ENCODE measurements at regions not wholly inside any gene's neighbourhood (a gene's known extent, or its start where the extent isn't known, plus 50 kb on each side); places are given as distances from the start of the nearest gene placed in this dataset.

DNA sequence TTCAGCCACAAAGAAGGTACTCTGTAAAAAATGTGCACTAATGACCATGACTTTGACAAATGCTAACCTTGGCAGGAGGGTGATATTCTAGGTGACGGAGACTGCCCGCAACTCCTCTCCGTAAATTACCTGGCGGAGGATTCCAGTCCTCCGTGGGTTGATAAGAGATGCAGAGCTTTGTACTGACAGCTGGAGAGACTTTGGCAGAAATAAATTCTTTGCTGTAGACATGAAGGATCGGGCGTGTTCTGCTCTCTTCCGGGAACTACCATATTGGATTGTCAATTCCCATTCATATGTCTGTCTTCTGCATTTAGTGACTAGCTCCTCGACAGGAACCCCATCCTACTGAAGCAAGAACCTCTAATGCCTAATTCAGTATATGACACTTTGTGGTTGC is 158.3 kb upstream of the KAZN start:
- no peak for DNase-seq (ENCODE audit: low read depth in 2 of 2)

GRCh38 chr1:14440731-14441130 is 157.8 kb upstream of the KAZN start:
- DNase-seq (ENCODE audit: low read depth in 2 of 2): no peak

- DNase-seq (ENCODE audit: low read depth in 2 of 2): no peak
These were observed 157.2 kb upstream of the KAZN start for GRCh38 chr1:14441302-14441741.

- DNase-seq (ENCODE audit: low read depth in 2 of 2): no peak
These were observed 155.8 kb upstream of the KAZN start for GRCh38 chr1:14442669-14443068.

DNA sequence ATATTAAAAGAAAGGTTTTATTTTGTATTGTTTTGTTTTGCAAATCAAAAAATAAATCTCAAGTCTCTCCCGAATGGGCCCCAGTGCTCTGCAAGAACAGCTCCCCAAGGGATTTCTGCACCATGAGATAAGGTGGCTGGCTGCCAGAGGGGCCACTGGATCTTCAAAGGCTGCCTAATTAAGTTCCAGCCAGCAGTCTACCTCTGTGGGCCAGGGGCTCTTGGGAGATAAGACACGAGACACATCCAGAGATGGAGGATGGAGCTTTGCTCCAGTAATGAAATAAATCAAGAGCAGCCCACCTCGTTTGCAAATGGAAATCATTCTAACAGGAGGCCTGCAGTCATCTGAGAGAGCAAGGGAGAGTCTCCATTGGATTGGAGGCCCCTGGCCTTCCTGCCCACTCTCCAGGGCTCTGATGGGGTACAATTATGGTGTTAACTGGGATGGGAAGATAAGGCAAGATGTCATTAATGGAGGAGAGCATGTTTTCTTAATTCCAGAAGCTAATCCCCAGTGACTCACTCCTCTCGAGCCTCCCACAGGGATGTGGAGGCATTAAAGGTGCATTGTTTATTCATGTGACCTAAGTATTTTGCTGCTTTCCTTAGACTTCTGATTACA is 155.2 kb upstream of the KAZN start:
- no peak for DNase-seq (ENCODE audit: low read depth in 2 of 2)

- DNase-seq (ENCODE audit: low read depth in 2 of 2): no peak
These were observed 147.3 kb upstream of the KAZN start for GRCh38 chr1:14451217-14451616.

DNA sequence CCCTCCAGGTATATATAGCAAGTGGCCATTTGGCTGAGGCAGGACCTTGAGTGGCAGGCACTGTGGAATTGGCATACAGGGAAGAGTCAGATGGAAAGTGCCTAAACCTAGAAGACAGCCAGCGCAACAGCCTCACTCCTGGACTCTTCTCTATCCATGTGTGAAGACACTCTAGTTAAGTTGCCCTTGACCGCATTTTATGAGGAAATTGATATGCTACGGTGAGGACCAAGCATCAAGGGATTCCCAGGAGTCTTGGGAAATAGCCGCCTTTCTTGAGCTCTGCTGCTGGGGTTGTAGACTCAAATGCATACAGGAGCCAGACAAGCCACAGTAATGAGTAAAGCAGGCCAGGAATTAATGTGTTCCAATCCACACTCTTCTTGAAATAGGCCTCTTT is 145.9 kb upstream of the KAZN start:
- no peak for DNase-seq (ENCODE audit: low read depth in 2 of 2)

DNA sequence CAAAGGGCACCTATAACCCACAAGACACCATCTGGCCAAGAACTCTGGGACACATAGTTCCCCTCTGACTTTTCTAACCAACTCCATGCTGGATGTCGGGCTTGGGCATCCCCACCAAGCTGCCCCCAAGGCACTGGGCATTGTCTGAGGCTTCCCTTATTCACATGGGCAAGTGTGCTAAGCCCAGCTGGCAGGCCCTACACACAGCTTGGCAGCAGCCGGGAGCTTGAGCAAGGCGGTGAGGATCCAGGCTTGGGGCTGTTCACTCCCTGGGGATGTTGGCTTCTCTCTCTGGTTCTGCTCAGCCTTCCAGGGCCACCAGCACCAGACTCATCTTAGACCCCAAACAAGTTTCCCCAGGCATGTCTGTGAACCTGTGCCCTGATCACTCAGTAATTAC is 138.3 kb upstream of the KAZN start:
- no peak for DNase-seq (ENCODE audit: low read depth in 2 of 2)

- no peak for DNase-seq (ENCODE audit: low read depth in 2 of 2)
These were observed 135.6 kb upstream of the KAZN start for GRCh38 chr1:14462851-14463250.

GRCh38 chr1:14466006-14466405 is 132.5 kb upstream of the KAZN start:
- DNase-seq (ENCODE audit: low read depth in 2 of 2): no peak

DNA sequence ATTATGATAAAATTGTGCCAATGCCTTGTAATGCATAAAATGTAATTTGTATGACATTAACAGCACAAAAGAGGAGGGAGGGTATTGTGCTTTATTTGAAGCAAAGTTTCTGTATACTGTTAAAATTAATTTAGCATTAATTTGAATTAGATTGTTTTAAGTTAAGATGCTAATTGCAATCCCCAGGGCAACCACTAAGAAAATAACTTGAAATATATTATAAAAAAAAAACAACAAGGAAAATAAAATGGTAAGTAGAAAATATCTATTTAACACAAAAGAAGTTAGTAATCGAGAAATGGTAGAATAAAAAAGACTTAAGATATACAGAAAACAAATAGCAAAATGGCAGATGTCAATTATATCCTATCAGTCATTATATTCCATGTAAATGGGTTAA is 131.4 kb upstream of the KAZN start:
- DNase-seq (ENCODE audit: low read depth in 2 of 2): no peak

DNA sequence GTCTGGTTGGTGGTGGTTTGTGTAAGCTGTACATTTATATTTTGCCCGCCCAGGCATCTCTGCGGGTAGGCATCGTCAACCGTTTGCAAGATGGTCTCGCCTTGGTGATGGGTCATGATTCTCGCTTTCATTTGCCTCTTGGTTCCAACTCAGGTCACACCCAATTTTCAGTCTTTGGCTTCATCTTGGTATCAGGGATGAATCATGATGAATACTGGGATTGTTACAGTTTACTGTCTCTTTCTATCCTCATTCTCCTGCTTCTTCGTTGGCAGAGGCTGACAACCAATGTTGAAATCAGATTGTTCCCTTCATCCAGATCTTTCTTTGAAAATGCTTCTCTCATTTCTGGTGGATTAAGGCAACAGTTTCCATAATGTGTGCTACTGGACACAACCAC is 129.7 kb upstream of the KAZN start:
- DNase-seq (ENCODE audit: low read depth in 2 of 2): no peak

- no peak for DNase-seq (ENCODE audit: low read depth in 2 of 2)
These were observed 127.7 kb upstream of the KAZN start for GRCh38 chr1:14470802-14471201.

DNA sequence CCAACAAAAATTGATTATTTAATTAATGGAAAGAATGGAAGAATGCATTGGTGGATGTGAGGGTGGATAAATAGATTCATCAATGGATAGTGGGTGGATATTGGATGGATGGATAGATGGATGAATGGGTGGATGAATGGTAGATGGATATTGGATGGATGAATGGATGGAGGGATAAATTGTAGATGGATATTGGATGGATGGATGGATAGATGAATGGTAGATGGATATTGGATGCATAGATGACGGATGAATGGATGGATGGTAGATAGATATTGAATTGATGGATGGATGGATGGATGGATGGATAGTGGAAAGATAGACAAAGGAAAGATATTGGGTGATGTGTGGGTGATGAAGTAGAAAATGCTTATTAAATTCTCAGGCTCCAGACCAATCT is 123.6 kb upstream of the KAZN start:
- no peak for DNase-seq (ENCODE audit: low read depth in 2 of 2)

GRCh38 chr1:14476170-14476955 is 122.1 kb upstream of the KAZN start:
- no peak for DNase-seq (ENCODE audit: low read depth in 2 of 2)

DNA sequence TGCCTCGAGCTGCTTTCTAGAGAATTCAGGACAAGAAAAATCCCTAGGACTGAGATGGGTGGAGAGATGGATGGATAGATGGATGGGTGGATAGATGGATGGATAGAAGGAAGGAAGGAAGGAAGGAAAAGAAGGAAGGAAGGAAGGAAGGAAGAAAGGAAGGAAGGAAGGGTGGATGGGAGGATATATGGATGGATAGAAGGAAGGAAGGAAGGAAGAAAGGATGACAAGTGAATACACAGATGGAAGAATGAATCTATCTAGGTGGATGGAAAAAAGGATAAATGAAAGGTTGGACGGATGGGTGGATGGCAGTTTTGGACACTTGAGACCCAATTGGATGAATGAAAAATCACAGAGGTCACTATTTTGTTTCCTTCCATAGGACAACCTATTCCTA is 120.4 kb upstream of the KAZN start:
- no peak for DNase-seq (ENCODE audit: low read depth in 2 of 2)

- no peak for DNase-seq (ENCODE audit: low read depth in 2 of 2)
These were observed 118.6 kb upstream of the KAZN start for GRCh38 chr1:14479865-14480264.

- no peak for DNase-seq (ENCODE audit: low read depth in 2 of 2)
These were observed 115.6 kb upstream of the KAZN start for GRCh38 chr1:14482784-14483450.

DNA sequence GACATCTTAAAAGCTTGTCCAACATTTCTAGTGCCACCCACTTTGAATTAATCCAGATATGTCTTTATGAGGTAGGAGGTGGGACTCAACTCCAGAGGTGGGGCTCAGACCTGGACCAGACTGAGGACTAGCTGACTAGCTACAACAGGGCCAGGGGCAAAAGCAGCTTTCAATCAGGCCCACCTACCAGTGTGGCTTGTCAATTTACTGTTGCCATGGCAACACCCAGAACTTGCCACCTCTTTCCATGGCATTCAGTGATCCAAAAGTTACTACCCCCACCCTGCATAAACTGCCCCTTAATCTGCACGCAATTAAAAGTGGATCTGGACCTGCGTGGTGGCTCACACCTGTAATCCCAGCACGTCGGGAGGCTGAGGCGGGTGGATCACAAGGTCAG is 113.2 kb upstream of the KAZN start:
- no peak for DNase-seq (ENCODE audit: low read depth in 2 of 2)

DNA sequence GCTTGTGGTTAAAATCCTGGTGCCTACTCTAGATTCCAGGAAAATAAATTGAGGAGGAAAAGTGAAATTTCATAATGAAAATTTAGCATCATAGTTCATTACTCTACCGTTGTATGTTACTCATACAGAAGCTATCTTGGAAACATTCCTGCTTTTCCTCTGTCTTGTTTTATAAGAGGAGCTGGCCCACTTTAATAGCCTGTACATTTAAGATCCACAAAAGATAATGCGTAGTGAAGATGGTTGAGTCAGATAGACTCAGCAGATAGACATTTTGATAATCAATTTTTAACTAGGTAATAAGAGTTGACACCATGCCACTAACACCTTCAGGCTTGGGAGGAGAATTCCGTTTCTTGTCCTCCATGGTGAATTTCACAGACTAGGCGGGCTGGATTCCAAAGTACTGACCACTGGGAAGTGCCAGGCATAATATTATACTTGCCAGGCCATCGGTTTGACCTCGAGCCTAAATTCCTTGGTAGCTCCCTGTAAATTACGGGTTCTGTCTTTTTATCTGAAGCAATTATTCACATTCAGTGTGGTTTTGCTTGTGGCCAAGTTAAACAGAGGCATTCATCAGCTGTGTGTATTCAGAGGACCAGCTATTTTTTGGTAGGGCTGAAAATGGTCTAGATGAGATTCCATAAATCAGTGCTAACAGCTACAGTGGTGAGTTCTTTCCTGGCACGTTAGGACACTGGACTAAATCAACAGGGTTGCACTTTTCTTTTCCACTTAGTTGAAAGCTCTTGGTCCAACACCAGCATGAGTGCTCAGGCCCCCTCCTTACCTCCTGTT is 111.9 kb upstream of the KAZN start:
- no peak for DNase-seq (ENCODE audit: low read depth in 2 of 2)

DNA sequence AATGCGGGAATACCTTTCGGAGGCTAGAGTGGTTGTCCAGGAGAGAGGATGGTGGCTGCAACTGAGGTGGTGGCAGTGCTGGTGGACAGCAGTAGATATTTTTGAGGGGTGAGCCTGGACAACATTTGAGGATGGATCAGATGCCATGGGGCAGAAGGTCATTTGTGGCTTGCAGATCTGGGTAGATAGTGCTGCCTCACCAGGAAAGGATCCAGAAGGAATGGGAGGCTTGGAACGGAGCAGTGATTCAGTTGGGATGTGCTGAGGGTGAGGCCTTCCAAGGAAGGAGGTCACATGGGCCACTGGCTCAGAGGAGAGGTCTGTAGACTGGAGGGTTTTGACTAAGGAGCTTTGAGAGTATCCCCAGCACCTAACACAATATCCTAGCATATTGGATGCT is 110.8 kb upstream of the KAZN start:
- no peak for DNase-seq (ENCODE audit: low read depth in 2 of 2)

DNA sequence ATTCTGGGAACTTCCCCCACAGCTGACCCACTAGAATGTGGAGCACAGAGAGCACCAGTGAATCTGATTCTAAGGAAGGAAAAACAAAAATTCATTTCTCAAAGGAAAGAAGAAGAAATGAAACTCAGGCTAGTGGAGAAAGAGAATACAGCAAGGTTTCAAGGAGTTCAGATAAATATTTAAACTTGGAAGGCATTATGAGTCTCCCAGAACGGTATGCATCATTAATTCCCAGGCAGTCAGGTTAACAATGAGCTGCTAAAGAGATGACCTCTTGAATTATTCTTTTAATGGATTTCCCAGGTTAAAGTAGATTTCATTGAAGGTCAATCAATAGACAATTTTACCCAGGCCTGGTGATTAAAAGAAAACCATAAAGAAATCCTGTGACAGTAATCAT is 103.6 kb upstream of the KAZN start:
- DNase-seq (ENCODE audit: low read depth in 2 of 2): no peak
